NCI-H2227 (cell line): ENCODE measurements at regions not wholly inside any gene's neighbourhood (a gene's known extent, or its start where the extent isn't known, plus 50 kb on each side); places are given as distances from the start of the nearest gene placed in this dataset.
A peak's percentile ranks its signal among the peaks of the same experiment; 100 is the strongest.
"Not testable (repeated sequence)": the region's sequence is repeated elsewhere in the genome, so short reads cannot be mapped to it uniquely, and the experiment has no call there.

Experiments
- DNase-seq: peaks from one replicate; lab custom pipeline; 2025; ENCODE audit not compliant: unreplicated experiment; lab: John Stamatoyannopoulos, UW

- DNase-seq: no peak
Observed at GRCh38 chr9:89926691-89927220, 321.9 kb downstream of the GADD45G start.

- no peak for DNase-seq
Observed at GRCh38 chr9:89928106-89928505, 323.3 kb downstream of the GADD45G start.

GRCh38 chr9:89928521-89929275 lies 323.9 kb downstream of the GADD45G start:
- DNase-seq: no peak

GRCh38 chr9:89929315-89929672 lies 324.5 kb downstream of the GADD45G start:
- DNase-seq: no peak

GRCh38 chr9:89929673-89930480 lies 325.1 kb downstream of the GADD45G start:
- DNase-seq: no peak

GRCh38 chr9:89933578-89933977 lies 328.8 kb downstream of the GADD45G start:
- no peak for DNase-seq

GRCh38 chr9:89935115-89935514 lies 330.3 kb downstream of the GADD45G start:
- no peak for DNase-seq

- DNase-seq: no peak
Observed at GRCh38 chr9:89935801-89936200, 331.0 kb downstream of the GADD45G start.

- no peak for DNase-seq
Observed at GRCh38 chr9:89937051-89937450, 332.2 kb downstream of the GADD45G start.

GRCh38 chr9:89939181-89939580 lies 334.4 kb downstream of the GADD45G start:
- no peak for DNase-seq

GRCh38 chr9:89939626-89940292 lies 334.9 kb downstream of the GADD45G start:
- no peak for DNase-seq

- DNase-seq: no peak
Observed at GRCh38 chr9:89940625-89941024, 335.8 kb downstream of the GADD45G start.

GRCh38 chr9:89941875-89942274 lies 337.1 kb downstream of the GADD45G start:
- DNase-seq: peak; percentile 75

GRCh38 chr9:89942643-89943042 lies 337.8 kb downstream of the GADD45G start:
- no peak for DNase-seq

- no peak for DNase-seq
Observed at GRCh38 chr9:89943309-89943708, 338.5 kb downstream of the GADD45G start.

- no peak for DNase-seq
Observed at GRCh38 chr9:89943728-89944127, 338.9 kb downstream of the GADD45G start.

GRCh38 chr9:89945133-89945532 lies 340.3 kb downstream of the GADD45G start:
- DNase-seq: no peak

- DNase-seq: peak; percentile 18
Observed at GRCh38 chr9:89946741-89947140, 341.9 kb downstream of the GADD45G start.

GRCh38 chr9:89949111-89949510 lies 344.3 kb downstream of the GADD45G start:
- no peak for DNase-seq

GRCh38 chr9:89951675-89952074 lies 346.9 kb downstream of the GADD45G start:
- no peak for DNase-seq

- DNase-seq: no peak
Observed at GRCh38 chr9:89952401-89952800, 347.6 kb downstream of the GADD45G start.

- not testable (repeated sequence) for DNase-seq
Observed at GRCh38 chr9:89953263-89953662, 348.5 kb downstream of the GADD45G start.
